HS-5 (cell line): ENCODE measurements at regions not wholly inside any gene's neighbourhood (a gene's known extent, or its start where the extent isn't known, plus 50 kb on each side); places are given as distances from the start of the nearest gene placed in this dataset.

Experiments used
- DNase-seq: peaks from one replicate; pipeline ENCODE4 v3.0.0-alpha.2; 2012; ENCODE audit warnings: low read depth

- no peak for DNase-seq
These were observed 80.0 kb downstream of the CENPW start for GRCh38 chr6:126419901-126420300.

GRCh38 chr6:126422912-126423311 is 83.0 kb downstream of the CENPW start:
- no peak for DNase-seq

GRCh38 chr6:126427713-126428112 is 87.8 kb downstream of the CENPW start:
- DNase-seq, result no peak

- no peak for DNase-seq
These were observed 90.0 kb downstream of the CENPW start for GRCh38 chr6:126429866-126430265.

GRCh38 chr6:126432564-126432963 is 92.6 kb downstream of the CENPW start:
- no peak for DNase-seq

- DNase-seq, result no peak
These were observed 94.0 kb downstream of the CENPW start for GRCh38 chr6:126433927-126434326.

- DNase-seq, result no peak
These were observed 97.3 kb downstream of the CENPW start for GRCh38 chr6:126437205-126437604.

- no peak for DNase-seq
These were observed 99.1 kb downstream of the CENPW start for GRCh38 chr6:126439040-126439439.

GRCh38 chr6:126440923-126441322 is 101.0 kb downstream of the CENPW start:
- DNase-seq, result no peak

GRCh38 chr6:126444659-126445273 is 104.9 kb downstream of the CENPW start:
- no peak for DNase-seq

- no peak for DNase-seq
These were observed 106.3 kb downstream of the CENPW start for GRCh38 chr6:126446248-126446647.

GRCh38 chr6:126447367-126447766 is 107.5 kb downstream of the CENPW start:
- DNase-seq, result no peak

- no peak for DNase-seq
These were observed 121.1 kb downstream of the CENPW start for GRCh38 chr6:126461045-126461444.

GRCh38 chr6:126464245-126464644 is 124.3 kb downstream of the CENPW start:
- DNase-seq, result no peak

- DNase-seq, result no peak
These were observed 135.5 kb downstream of the CENPW start for GRCh38 chr6:126475449-126475848.

- DNase-seq, result no peak
These were observed 137.8 kb downstream of the CENPW start for GRCh38 chr6:126477678-126478077.

- DNase-seq, result no peak
These were observed 140.4 kb downstream of the CENPW start for GRCh38 chr6:126480268-126480667.

- no peak for DNase-seq
These were observed 141.4 kb downstream of the CENPW start for GRCh38 chr6:126481319-126481718.

- DNase-seq, result no peak
These were observed 164.9 kb downstream of the CENPW start for GRCh38 chr6:126504792-126505191.

- no peak for DNase-seq
These were observed 173.3 kb downstream of the CENPW start for GRCh38 chr6:126513198-126513597.

GRCh38 chr6:126516411-126516810 is 176.5 kb downstream of the CENPW start:
- no peak for DNase-seq

GRCh38 chr6:126524811-126525326 is 185.0 kb downstream of the CENPW start:
- DNase-seq, result no peak

GRCh38 chr6:126526547-126526946 is 186.6 kb downstream of the CENPW start:
- no peak for DNase-seq

GRCh38 chr6:126526996-126527606 is 187.2 kb downstream of the CENPW start:
- DNase-seq, result no peak
